Heart left ventricle (tissue), 13 donors: ENCODE measurements at regions not wholly inside any gene's neighbourhood (a gene's known extent, or its start where the extent isn't known, plus 50 kb on each side); places are given as distances from the start of the nearest gene placed in this dataset.
"Not testable (repeated sequence)": the region's sequence is repeated elsewhere in the genome, so short reads cannot be mapped to it uniquely, and the experiment has no call there.

ENCODE experiments used
- POLR2A ChIP-seq, 2 donors: fragments of 450-650 bp; IDR thresholded peaks; one replicate each; pipeline ENCODE4 v1.6.1; 2017; ENCODE audit warnings: antibody characterized with exemption in 2 of 2, mild to moderate bottlenecking in 2 of 2, moderate library complexity in 2 of 2
- TF ChIP-seq, protein P1 (sequence below), 12 donors: fragments of 200-600 bp; sonication (generic) in 4 of 12; IDR thresholded peaks; one replicate each; pipeline versions ENCODE4 v1.5.0 to v1.8.0; 2018 to 2022; ENCODE audit warnings: antibody characterized with exemption in 12 of 12, mild to moderate bottlenecking in 5 of 12
- donor health status: ischemic (EF 13 %, LVEDD 7.1; RV severe dilation, severe dysfunction).
- donor health status: DM: no; HTN: yes; CAD: no.
- donor health status: DM: no; HTN: no; CAD: no.
- donor health status: ischemic (EF 25% LVEDD 6.9; RV normal size, moderate dysfunction).
- donor health status: ischemic (EF 25% LVEDD 5.7; RV mildly dilated, moderate dysfunction).
- donor health status: ischemic (EF 35%, LVEDD 5.7; RV mildly dilated, moderate dysfunction).
- donor health status: nonischemic (EF 11% LVEDD 7.7; RV severe dilation, severe dysfunction).
- donor health status: DM: yes; HTN: yes; CAD: no.
- donor health status: PGD.
- donor health status: ischemic (EF 29% LVEDD 5.4; RV normal size, mild dysfunction).
- donor health status: nonischemic (EF 23%, LVEDD 6.1; RV moderate dilation, normal function).

DNA sequence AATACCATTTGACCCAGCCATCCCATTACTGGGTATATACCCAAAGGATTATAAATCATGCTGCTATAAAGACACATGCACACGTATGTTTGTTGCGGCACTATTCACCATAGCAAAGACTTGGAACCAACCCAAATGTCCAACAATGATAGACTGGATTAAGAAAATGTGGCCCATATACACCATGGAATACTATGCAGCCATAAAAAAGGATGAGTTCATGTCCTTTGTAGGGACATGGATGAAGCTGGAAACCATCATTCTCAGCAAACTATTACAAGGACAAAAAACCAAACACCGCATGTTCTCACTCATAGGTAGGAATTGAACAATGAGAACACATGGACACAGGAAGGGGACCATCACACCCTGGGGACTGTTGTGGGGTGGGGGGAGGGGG lies 66.8 kb upstream of the LHFPL2 start:
- TF ChIP-seq, protein P1, sequence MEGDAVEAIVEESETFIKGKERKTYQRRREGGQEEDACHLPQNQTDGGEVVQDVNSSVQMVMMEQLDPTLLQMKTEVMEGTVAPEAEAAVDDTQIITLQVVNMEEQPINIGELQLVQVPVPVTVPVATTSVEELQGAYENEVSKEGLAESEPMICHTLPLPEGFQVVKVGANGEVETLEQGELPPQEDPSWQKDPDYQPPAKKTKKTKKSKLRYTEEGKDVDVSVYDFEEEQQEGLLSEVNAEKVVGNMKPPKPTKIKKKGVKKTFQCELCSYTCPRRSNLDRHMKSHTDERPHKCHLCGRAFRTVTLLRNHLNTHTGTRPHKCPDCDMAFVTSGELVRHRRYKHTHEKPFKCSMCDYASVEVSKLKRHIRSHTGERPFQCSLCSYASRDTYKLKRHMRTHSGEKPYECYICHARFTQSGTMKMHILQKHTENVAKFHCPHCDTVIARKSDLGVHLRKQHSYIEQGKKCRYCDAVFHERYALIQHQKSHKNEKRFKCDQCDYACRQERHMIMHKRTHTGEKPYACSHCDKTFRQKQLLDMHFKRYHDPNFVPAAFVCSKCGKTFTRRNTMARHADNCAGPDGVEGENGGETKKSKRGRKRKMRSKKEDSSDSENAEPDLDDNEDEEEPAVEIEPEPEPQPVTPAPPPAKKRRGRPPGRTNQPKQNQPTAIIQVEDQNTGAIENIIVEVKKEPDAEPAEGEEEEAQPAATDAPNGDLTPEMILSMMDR (IDR thresholded peaks at IDR 0.05) = not testable (repeated sequence)
- not testable (repeated sequence) for TF ChIP-seq POLR2A (IDR thresholded peaks at IDR 0.05)
